ENCODE measurements at regions not wholly inside any gene's neighbourhood (a gene's known extent, or its start where the extent isn't known, plus 50 kb on each side); places are given as distances from the start of the nearest gene placed in this dataset.
"Not testable (repeated sequence)": the region's sequence is repeated elsewhere in the genome, so short reads cannot be mapped to it uniquely, and the experiment has no call there.

DNA sequence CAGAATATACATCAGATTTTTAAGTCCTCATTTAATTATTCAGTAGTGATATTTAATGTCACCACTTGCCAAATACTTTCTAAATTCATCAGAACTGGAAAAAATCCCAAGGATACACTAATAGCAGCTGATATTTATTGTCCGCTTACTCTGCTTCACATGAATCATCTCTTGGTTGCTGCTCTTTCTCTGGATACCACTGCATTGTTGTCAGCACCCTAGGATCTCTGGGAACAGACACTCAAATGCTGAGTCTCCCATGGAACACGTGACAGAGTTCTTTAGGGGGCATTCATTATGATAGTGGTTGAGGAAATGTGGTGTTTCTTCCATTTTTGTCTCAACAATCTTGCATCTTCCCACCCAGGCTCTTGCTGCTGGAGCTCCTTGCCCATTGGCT, 318.0 kb downstream of the RFPL4B start:
- no peak for DNase-seq

DNA sequence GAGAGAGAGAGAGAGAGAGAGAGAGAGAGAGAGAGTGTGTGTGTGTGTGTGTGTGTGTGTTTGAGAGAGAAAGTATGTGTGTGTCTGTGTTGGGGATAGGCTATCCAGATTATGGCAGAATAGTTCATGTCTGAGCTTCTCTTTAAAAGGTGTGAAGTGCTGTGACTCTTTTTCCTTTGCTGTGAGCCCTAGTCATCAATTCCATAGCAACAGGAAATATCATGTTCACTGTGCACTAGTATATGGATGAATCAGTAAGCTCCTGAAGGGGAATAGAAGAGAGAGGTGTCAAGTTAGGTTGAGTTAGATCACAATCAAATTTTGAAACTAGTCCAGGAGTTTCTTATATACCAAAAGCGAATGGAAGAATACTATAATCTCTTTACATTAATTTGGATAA, 318.7 kb downstream of the RFPL4B start:
- DNase-seq: no peak

DNA sequence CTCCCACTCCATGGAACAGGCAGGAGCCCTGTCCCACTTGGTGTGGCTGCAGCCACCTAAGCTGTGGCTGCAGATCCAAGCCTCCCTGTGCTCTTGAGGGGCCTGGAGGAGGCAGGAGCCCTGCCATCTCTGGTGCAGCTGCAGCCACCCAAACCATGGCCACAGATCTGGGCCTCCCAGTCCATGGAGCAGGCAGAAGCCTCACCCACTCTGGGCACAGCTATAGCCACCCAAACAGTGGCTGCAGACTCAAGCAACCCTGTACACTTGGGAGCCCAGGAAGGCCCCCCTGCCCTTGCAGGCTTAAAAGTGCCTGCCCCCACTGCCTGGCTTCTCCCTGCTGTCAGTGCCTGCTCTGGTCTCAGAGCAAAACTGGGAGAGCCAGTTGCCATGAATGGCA, 320.3 kb downstream of the RFPL4B start:
- no peak for DNase-seq

DNA sequence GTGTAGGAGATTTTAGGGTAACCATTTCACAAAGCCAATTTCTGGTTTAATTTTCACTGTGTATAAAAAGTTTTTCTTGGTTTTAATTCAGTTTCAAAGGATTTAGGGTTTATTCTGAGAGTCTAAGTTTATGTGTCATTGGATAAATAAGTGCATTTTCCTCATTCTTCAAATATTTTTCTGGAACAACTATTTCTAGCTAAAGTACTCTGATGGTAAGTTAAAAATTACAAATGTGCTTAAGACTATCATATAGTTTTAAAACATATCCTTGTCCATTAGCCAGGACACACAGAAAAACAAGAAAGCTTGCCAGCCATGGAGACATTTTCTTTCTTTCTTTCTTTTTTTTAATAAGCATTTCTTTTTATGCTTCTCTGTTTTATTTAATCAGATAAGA, 333.0 kb downstream of the RFPL4B start:
- no peak for DNase-seq

DNA sequence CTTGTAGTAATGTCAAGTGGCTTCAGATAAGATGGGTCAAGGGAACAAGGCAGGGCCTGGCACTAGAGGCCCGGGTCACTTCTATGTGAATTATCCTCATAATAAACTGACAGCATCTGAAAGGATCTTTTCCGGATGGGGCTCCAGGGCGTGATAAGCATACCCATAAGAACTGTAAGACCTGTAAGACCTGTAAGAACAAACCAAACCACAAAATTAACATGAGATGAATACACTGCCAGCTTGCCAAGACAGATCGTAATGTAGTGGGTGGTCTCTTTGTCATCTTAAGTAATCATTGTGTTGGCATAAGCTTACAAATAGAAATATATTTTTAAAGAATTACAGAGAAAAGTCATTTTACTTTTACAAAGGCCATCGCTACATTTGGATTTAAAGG, 334.9 kb downstream of the RFPL4B start:
- no peak for DNase-seq

DNA sequence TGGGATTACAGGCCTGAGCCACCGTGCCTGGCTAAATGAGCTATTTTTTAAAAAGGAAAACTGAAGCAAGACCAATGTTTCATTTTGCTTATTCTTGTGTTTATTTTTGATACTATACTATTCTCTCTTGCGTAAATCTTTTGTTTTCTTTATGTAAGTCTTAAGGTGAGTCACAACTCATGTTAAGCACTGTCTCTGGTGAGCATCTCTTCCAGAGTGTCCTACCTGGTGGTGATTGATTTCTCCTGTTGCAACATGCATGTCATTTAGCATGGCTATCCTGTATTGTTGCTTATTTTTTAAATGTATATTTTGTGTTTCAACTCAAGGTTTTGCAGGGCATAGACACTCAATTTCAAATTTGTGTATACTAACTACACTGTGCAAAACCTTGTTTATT, 336.0 kb downstream of the RFPL4B start:
- DNase-seq: no peak

DNA sequence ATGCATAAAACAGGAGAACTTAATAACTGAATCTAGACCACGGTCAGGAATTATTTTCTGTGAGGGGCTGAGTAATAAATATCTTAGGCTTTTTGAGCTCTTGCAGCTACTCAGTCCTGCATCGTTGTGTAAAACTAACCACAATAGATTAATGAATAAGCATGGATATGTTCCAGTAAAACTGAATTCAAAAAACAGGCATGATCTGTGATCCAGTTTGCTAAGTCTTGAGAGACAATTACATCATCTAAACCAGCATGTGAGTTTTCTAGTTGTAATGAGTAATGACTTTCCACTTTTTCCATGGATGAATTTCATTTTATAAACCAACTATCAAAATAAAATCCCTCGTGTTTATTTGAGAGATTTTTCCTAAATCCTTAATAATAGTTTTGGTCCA, 336.8 kb downstream of the RFPL4B start:
- no peak for DNase-seq

DNA sequence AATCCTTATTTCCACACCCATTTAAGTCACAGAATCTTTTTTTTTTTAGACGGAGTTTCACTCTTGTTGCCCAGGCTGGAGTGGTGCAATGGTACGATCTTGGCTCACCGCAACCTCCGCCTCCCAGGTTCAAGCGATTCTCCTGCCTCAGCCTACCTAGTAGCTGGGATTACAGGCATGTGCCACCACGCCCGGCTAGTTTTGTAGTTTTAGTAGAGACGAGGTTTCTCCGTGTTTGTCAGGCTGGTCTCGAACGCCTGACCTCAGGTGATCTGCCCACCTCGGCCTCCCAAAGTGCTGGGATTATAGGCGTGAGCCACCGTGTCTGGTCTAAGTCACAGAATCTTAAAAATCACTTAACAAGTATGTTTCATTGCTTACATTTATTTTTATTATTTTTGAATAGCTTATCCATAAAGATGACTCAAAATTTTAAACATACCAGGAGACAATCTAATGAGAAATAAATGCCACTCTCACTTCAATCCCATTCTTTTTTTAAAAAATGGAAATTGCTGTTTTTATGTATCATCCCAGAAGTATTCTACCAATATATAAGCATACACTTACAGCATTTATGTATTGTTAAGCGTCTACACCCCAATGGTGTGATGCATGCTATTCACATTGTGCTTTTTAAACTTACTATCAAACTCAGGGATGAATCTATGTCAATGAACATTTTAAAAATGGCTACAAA, 338.5 kb downstream of the RFPL4B start:
- DNase-seq: not testable (repeated sequence)

DNA sequence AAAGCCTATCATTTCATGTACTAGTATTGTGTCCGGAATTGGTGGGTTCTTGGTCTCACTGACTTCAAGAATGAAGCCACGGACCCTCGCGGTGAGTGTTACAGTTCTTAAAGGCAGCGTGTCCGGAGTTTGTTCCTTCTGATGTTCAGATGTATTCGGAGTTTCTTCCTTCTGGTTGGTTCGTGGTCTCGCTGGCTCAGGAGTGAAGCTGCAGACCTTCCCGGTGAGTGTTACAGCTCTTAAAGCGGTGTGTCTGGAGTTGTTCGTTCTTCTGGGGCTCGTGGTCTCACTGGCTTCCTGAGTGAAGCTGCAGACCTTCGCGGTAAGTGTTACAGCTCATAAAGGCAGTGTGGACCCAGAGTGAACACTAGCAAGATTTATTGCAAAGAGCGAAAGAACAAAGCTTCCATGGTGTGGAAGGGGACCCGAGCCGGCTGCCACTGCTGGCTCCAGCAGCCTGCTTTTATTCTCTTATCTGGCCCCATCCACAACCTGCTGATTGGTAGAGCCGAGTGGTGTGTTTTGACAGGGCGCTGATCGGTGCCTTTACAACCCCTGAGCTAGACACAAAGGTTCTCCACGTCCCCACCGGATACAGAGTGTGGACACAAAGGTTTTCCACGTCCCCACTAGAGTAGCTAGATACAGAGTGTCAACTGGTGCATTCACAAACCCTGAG, 341.5 kb downstream of the RFPL4B start:
- not testable (repeated sequence) for DNase-seq

DNA sequence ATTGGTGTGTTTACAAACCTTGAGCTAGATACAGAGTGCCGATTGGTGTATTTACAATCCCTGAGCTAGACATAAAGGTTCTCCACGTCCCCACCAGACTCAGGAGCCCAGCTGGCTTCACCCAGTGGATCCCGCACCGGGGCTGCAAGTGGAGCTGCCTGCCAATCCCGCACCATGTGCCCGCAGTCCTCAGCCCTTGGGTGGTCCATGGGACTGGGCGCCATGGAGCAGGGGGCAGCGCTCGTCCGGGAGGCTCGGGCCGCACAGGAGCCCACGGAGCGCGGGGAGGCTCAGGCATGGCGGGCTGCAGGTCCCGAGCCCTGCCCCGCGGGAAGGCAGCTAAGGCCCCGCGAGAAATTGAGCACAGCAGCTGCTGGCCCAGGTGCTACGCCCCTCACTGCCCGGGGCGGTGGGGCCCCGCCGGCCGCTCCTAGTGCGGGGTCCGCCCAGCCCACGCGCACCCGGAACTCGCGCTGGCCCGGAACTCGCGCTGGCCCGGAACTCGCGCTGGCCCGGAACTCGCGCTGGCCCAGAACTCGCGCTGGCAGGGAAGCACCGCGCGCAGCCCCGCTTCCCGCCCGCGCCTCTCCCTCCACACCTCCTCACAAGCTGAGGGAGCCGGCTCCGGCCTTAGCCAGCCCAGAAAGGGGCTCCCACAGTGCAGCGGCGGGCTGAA, 342.2 kb downstream of the RFPL4B start:
- not testable (repeated sequence) for DNase-seq

DNA sequence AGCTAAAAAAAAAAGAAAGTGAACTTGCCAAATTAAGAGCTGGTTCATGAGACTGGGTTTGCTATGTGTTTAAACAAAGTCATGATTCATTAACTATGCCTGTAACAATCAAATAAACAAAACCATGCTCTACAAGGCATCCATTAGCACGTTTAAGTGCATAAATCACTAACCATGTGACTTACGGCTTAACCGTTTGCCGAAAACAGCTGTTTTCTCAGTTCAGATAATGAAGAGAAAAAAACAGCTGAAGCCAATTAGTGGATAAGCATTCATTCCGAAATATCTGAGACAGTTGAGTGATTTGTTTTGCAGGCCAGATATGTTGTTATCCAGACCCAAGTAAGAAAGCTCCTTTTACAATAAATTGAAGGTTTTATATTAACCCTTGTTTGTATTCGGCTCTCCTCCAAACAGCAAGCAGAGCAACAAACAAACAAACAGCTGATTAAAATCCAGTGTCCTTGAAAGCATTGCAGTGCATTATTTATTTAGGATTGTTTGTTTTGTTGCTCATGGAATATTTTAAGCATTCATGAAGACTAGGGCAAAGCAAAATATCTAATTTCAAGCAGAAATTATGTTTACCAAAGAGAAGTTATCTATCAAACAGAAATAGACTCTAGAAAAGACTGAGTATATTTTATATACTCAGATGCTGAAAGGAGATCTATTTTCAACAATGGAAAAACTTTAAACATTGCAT, 343.5 kb downstream of the RFPL4B start:
- no peak for DNase-seq

DNA sequence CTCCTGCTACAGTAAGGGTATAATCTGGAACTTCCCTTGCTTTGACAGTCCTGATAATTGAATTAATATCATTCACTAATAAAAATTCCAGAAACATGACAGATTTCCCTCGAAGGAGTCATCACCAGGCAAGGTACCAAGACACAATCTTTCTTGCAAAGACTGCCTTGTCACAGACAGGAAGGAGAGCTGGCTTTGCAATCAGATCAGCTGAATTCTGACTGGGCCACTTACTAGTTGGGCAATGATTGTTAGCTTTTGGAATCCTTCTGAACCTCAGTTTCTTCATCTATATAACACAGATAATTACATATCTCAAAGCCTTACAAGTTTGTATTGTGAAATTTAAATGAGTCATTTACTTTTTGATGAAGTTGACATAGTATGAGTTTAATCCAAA, 344.2 kb downstream of the RFPL4B start:
- no peak for DNase-seq

DNA sequence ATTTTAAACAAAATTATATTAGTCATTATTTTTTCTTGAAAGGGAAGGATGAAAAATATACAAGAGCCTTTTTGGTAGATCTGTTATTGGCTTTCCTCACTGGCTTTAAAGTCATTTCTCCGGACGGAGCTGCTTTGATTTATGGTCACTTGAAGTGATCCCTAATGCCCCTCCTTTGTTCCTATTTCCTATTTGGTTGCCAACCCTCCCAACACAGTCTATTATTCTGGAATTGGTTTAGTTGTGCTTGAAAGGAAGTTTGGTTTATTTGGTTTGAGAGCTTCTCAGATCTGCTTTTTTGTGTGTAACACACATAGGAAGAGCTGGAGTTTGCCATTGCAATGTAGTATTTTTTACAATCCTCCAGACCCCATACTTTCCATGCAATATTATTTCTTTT, 347.9 kb downstream of the RFPL4B start:
- DNase-seq: no peak

DNA sequence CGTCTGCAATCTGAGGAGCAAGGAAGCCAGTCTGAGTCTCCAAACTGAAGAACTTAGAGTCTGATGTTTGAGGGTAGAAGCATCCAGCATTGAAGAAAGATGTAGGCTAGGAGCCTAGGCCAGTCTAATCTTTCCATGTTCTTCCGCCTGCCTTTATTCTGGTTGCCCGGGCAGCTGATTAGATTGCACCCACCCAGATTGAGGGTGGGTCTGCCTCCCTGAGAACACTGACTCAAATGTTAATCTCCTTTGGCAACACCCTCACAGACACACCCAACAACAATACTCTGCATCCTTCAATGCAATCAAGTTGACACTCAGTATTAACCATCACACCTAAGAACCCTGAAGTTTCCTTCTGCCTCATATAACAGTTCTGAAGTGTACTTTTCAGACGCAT, 350.1 kb downstream of the RFPL4B start:
- DNase-seq: no peak

DNA sequence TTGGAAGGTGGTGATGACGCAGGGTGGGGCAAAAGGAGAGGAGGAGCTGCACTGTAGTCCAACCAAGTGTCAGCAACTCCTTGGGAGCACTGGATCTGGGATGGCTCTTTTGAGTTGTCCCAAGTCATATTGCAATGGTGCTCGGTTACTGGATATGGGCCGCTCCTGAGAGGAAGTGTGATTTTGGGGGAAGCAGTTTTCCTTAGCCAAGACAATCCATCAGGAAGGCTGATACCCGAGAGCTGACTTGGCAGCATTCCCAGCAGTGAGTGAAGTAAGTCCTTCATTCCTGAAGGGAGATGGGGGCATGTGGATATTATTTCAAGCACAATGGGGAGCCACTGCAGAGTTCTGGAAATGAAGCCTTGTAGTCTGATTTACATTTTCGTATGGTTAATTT, 354.1 kb downstream of the RFPL4B start:
- peak; percentile 36 for DNase-seq

DNA sequence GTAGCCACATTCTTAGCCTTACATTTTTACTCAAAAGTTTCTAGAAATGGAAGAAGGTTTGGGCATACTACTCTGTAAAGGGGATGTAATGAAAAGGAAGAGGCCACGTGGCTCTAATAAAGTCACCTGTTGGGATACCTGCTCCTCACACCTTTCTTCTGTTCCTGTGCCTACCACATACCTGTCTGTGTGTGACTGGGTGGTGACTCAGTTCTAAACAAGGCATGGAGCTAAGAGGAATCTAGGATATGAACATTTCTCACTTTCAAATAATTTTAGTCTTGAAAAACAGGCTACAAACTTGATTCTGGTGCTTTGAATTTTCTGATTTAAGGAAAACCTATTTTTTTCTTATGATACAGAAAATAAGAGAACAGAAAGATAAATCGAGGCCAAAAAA, 363.6 kb downstream of the RFPL4B start:
- no peak for DNase-seq

DNA sequence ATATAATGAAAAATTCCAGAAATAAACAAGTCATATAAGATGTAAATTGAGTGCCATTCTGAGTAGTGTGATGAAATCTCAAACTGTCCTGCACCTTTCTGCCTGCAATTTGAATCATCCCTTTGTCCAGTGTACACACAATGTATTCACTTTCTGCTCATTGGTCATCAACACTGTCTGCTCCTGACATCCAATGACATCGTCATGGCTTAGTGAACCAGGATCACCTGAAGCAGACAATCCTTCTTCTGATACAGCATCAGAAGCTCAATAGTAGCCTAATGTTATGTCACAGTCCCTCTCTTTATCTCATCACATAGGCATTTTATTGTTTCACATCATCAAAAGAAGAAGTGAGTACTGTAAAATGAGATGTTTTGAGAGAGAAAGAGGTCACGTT, 366.3 kb downstream of the RFPL4B start:
- no peak for DNase-seq

DNA sequence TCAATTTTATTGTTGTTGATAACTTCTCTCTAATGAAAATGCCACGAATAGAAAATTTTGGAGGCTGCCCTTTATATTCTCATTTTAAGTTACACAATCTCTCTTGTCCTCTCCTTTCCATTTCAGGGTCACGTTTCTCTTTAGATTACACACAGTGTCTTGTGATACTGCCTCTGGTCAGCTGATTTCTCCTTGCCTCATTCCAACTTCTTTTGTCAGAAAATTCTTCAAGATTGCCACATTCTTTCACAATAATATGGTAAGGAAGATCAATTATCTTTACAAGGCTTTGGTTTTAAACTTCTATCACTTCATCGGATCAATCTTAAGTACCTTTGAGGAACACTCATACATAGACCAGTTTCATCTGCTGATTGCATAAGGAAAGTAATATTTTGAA, 370.3 kb downstream of the RFPL4B start:
- DNase-seq: no peak

DNA sequence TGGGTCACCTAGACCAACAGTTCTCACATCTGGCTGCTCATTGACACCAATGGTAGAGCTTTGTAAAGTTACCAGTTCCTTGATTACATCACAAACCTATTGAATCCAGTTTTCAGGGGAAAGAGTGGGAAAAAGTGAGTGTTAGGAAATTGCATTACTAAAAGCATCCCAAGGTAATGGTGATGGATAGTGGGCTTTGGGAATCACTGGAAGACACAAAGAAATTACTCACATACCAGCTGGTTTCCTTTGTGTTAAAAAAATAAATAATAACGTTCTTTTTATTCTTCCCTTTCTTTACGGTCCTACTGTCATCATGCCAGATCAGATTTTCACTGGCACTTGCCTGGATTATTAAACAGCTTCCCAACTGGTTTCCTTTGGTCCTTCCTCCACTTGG, 370.7 kb downstream of the RFPL4B start:
- no peak for DNase-seq

DNA sequence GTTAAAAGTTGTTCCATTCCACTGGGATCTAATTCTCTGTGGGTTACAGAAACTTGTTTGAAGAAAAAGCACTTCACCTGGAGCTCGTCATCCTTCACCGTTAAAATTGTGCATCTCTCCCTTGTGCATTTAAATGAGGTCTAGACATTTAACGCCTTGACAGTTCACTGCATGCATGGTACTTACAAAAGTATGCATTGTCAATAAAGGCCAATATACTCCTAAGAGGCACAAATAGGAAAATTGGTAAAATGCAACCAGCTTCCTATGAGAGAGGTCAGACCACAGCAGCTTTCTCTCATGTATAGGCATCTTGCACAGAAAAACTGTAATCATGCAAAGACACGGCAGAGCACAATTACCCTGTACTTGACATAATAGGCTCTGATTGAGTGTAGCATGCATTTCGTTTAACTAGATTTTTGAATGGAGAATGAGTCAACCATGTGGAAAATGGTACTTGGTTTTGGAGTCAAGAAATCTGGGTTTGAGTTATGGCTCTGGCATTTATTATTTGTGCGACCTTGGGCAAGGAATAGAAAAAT, 378.5 kb downstream of the RFPL4B start:
- no peak for DNase-seq

DNA sequence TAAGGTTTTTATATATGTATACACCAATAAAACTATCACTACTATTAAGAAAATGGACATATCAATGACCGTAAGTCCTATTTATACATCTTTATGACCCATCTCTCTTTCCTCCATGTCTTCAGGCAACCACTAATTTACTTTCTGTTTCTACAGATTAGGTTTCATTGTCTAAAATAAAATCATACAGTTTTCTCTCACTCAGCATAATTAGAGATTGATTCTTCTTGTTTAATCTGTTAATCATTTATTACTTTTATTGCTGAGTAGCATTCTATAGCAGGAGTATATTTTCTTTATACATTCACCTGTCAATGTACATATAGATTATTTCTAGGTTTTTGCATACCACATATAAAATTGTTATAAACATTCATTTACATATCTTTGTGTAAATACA, 388.0 kb downstream of the RFPL4B start:
- DNase-seq: no peak

DNA sequence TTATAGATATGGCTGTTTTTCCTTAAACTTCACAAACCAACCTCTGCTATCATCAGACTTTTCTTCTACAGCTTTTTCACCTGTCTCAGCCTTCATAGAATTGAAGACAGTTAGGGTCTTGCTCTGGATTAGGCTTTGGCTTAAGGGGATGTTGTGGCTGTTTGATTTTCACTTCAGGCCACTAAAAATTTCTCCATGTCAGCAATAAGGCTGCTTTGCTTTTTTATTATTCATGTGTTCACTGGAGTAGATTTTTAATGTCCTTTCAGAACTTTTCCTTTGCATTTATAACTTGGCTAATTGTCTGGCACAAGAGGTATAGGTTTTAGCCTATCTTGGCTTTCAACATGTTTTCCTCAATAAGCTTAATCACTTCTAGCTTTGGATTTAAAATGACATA, 392.6 kb downstream of the RFPL4B start:
- DNase-seq: no peak

DNA sequence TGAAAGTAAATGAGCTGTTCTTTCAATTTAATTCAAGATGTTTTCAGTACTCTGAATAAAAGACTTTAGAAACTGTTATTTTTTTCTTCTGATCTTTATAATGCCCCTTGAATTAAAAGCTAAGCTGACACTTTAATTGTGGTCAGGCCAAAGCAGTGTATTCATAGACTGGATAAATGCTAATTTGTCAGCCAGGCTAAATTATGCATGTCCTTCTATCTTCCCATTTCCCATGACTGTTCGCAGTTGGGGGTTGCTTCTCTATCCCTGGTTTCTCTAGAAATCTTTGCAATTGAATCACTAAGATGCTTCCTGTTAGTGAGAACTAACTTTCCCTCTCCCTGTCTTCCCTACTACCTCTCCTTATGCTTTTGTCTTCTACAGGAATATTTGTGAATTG, 396.2 kb downstream of the RFPL4B start:
- no peak for DNase-seq

DNA sequence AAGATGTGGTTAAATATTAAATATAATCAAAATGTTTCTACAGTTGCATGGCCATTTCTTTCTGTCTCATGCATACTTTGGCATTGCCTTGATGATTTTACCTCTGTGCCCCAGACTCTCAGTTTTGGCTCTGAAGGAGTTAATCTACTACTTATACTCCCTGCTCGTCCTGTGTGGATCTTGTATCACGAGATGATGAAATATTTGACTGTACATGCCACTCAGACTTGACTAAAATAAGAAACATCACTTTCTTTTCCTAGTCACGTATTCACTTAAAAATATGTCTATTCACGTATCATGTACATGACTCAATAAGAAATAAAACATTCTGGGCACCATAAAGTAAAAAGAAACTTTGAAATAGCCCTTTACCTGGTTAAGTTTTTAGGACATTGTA, 397.7 kb downstream of the RFPL4B start:
- DNase-seq: no peak

Data from DMS 273 treated with DMSO at 0.1 percent for 48 hours (cell line).